Amygdala (tissue), 56 donors: ENCODE measurements at regions not wholly inside any gene's neighbourhood (a gene's known extent, or its start where the extent isn't known, plus 50 kb on each side); places are given as distances from the start of the nearest gene placed in this dataset.
A peak's percentile ranks its signal among the peaks of the same experiment; 100 is the strongest.

Source experiments
- DNase-seq, 56 donors: peaks; one replicate each; lab custom pipeline; 2025; lab: John Stamatoyannopoulos, UW

DNA sequence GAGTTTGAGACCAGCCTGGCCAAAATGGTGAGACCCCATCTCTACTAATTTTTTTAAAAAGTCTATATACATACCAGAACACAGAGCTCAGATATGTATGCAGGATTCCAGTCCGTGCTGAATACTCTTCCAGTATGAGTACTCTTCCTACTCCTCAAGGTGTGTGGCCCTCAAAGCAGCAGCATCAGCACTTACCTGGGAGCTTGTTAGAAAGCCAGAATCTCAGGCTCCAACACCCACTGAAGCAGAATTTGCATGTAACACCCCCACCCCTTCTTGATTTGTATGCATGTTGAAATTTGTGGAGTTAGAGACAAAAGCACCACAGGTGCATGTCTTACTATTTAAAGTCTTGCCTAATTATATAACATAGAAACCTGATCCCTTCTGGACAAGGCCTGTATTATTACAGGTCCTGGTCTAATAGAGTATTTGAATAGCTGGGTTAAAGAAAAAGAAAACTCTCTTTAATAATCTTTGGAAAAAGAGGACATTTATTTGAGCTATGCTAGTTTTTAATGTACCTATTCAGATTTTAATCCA, 50.3 kb upstream of the NFE2L2 start:
- no peak for DNase-seq

DNA sequence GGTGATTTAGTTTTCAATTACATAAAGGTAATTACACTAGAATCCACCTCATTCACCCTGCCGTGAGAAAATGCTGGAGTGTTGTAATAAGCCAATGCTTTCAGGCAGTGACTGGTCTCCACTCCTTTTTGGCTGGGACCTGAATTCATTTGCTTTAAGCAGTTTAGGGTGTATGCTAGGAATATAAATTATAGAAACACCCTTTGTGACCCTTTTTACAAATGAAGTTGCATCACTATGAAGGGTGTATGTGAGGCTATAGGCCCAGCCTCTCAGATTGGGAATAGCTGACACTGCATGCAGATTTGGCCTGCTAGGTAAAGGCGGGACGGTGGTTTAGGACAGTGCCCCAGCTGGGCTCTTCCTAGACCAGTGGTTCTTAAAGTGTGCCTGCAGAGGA, 50.8 kb upstream of the NFE2L2 start:
- no peak for DNase-seq

DNA sequence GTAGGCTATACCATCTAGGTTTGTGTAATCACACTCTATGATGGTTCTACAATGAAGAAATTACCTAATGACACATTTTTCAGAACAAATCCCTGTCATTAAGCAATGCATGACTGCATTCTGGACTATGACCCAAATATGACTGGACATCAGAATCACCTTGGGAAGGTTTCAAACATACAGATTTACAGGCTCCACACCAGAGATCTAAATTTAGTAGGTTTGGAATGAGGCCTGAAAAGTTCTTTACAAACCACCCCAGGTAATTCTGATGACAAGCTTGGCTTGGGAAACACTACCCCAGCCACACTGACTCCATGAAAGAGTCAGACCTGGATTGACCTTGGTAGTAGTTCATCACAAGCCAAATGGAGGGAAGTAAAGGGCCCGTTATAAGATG, 52.2 kb upstream of the NFE2L2 start:
- no peak for DNase-seq

DNA sequence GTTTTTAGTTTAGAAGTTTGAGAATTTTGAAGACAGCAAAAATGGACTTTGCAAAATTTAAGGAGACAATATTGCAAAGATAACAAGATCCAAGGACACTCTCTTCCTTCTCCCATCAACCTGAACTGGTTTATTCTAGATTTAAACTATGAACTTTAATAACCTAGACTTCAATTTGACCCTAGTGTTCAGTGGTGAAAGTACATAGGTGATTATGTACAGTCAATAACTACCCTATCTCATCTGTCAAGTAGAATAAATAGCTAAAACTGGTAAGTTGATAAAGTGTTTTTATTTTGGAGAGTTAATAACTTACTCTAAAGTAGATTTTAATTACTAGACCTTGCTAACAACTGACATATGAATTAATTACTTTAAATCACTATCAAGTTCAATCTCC, 52.9 kb upstream of the NFE2L2 start:
- no peak for DNase-seq

DNA sequence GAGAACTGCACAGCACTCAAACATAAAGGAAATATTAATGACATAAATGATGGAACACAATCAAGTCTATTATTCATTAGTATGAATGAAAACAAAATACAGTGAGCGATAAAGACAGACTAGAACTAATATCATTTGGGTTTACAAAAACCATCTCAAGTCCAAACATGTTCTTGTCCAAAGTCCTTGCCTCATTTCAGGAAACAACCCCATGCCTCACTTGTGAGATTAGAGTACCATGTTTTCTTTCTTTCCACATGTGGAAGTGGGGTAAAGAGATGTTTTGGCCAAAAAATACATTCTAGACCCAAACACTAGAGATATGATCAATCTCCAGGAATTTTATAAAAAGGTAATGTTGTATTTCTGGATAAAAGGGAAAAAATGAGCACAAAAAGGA, 53.3 kb upstream of the NFE2L2 start:
- DNase-seq = no peak

- no peak for DNase-seq
These were observed 54.1 kb upstream of the NFE2L2 start for GRCh38 chr2:177318613-177319012.

DNA sequence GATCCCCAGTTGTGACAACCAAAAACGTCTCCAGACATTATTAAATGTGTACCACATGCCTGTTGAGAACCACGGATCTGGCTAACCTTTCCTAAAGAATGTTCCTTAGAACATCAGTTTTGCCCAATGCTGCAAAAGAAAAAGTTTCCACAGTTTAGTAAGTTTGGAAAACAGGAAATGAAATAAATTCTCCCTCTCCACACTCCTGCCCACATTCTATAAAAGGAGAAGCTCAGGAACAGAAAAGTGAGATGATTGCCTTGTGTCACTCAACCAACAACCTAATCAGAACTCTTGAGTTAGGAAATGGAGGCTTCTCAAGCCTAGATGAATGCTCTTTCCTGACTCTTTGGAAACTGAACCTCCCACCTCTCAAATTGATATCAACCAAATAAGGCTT, 56.1 kb upstream of the NFE2L2 start:
- DNase-seq = no peak

GRCh38 chr2:177322801-177323261, 58.3 kb upstream of the NFE2L2 start:
- DNase-seq = no peak

- DNase-seq = no peak
These were observed 60.3 kb upstream of the NFE2L2 start for GRCh38 chr2:177324797-177325196.

DNA sequence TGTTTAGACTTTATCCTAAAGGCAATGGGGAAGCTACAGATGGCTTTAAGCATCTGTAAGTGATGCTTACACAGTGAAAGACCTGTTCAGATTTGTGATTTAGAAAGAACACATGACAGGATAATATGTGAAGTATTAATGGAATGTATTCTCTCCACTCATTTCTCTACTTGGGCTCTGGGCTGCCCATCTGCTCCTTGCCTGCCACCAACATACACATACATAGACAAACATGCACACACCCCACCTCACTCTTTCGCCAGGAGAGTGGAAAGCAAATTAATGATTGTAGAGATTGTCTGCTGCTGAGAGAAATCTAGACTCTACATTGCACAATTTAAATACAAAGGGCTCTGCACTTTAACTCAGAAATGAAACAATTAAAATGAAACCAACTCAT, 61.0 kb upstream of the NFE2L2 start:
- DNase-seq = peak in 1 of 56 donors; percentile 14

DNA sequence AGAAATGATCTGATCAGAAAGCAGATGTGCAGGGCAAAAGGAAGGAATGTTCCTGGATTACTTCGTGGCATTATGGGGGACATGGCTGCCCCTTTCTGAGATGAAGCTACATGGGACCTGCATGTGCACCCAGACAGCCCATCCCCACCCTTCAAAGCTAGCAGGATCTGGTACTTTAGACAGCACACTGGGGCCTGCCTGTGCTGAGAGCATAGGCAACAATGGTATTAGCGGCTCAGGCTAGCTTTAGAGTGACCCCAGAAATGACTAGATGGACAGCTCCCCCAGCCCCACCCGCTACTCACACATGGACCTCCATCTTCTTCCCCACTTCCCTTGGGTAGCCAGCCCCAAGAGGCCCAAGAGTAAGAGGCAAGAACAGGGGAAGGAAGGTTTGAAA, 61.5 kb upstream of the NFE2L2 start:
- DNase-seq = no peak

DNA sequence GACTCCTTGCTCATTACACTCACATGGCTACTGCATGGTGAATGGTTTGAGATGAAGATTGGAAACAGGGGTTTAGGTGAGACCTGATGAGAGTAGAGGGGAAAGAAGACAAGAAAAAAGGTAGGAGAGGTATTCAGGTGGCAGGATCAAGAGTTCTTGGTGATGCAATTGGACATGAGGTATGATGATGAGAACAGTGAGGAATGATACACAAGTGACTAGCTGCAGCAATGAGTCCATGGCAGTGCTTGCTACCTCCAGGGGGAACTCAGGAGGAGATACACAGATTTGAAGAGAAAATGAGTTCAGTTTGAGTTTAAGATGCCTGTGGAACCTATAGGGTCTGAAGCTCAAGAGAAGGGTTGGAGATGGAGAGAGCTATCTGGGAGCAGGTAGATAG, 62.1 kb upstream of the NFE2L2 start:
- DNase-seq = no peak

GRCh38 chr2:177327009-177327408, 62.5 kb upstream of the NFE2L2 start:
- DNase-seq = no peak

GRCh38 chr2:177328056-177328455, 63.5 kb upstream of the NFE2L2 start:
- no peak for DNase-seq

DNA sequence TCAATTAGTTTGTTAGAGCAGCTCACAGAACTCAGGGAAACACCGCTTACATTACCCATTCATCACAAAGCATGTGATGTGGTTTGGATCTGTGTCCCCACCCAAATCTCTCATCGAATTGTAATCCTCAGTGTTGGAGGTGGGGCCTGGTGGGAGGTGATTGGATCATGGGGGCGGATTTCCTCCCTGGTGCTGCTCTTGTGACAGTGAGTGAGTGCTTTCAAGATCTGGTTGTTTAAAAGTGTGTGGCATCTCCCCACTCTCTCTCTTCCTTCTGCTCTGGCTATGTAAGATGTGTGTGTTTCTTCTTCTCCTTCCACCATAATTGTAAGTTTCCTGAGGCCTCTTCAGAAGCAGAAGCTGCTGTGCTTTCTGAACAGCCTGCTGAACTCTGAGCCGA, 63.5 kb upstream of the AGPS start:
- DNase-seq = no peak

DNA sequence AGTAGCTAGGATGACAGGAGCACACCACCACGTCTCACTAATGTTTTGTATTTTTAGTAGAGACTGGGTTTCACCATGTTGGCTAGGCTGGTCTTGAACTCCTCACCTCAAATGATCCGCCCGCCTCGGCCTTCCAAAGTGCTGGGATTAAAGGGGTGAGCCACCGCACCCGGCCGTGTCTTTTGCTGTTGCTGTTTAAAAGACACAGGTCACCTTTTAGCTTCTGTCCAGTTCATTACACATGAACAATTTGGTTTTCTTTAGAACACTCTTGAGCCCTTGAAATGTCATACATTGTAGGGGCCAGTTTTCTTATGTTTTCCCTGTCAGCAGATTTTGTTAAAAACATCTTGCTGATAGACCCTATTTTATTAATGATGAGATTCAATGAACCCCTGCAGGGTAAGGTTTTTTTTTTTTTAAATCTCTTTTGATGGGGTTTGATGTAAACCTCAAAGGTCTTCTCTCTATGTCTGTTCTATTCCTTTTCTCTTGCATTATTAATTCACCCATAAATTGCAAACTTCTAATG, 61.0 kb upstream of the AGPS start:
- DNase-seq = no peak

- peak in 30 of 56 donors; percentile 3 to 71 (median 17) for DNase-seq
These were observed 60.3 kb upstream of the AGPS start for GRCh38 chr2:177332026-177332991.

GRCh38 chr2:177332992-177333388, 59.6 kb upstream of the AGPS start:
- DNase-seq = no peak

DNA sequence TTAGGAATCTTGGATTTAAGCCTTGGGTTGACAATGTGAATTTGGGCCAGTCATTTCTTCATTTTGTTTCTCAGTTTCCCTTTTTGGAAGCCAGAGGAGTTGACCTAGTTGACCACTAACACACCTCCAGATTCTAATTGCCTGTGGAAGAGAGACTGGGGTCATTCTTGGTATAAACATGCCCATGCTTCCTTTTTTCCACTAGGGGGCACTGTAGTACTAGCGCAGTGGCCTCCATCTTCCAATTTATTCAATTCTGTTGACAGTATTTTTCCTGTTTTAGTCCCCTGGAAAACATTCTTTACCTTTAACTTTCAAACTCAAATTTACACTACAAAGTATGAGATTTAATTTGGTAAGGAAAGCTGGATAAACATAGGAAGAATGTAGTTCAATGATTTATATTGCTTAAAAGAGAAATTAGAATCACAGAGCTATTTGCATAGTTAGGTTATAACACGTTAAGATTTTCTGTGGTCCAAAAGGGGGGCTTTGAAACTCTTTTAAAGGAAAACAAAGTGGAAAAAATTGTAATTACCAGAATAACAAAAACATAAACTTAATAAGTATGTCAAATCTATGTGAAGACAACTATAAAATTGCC, 57.5 kb upstream of the AGPS start:
- DNase-seq = peak in 13 of 56 donors; percentile 6 to 50 (median 29)

DNA sequence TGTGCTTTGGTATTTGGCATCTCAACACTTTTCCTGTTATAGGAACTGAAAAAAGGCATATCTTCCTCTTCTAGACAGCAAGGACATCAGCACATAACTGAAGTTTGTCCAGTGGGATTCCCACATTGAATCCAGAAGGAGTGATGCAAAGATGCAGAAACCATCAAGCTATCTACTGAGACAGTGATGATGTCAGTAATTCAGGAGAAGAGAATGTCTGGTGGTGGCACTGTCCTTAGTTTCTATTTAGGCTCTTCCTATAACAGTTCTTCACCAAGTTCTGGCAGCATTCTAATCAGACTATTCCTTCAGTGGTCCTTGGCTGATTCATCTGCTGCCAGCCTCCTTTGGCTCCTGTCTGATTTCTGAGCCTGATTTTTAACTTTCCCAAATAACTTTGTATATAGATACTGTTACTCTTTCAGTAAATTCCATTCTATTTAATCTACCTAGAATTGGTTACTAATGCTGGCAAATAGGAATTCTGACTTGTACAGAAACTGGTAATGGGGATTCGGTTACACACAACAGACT, 56.6 kb upstream of the AGPS start:
- no peak for DNase-seq

GRCh38 chr2:177338177-177338721, 54.3 kb upstream of the AGPS start:
- no peak for DNase-seq
